Retinal pigment epithelial cell (primary cell): ENCODE measurements at regions not wholly inside any gene's neighbourhood (a gene's known extent, or its start where the extent isn't known, plus 50 kb on each side); places are given as distances from the start of the nearest gene placed in this dataset.

Experiments used
- DNase-seq: peaks from one replicate; pipeline ENCODE4 v3.0.0-alpha.2; 2010; ENCODE audit warnings: low read depth
- H3K4me3 ChIP-seq: 2 replicates; pipeline ENCODE4 v1.5.1; 2011; ENCODE audit warnings: mild to moderate bottlenecking, low read length, control low read depth, moderate library complexity
- TF ChIP-seq, protein P1 (sequence below): conservative IDR thresholded peaks from 2 replicates; pipeline ENCODE4 v1.5.1; 2011; ENCODE audit warnings: low read depth, low read length, control low read depth, inconsistent platforms

DNA sequence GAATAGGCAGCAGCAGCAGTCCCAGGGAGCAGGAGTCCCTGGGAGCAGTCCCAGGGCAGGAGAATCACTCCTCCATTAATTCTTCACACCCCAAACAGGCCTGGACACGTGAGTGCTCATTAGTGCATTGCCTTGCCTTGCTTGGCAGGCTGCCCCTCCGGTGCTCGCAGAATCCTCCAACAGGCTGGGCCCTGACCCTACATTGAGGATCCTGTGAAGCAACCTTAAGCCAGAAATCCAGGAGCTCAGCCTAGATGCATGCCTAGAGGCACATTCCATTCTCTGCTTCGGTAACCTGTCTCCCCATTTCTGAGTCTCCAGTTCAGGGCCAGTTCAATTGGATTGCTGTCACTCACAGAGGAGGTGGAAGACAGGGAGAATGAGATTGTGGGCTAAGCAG lies 97.4 kb upstream of the LRATD1 start:
- TF ChIP-seq, protein P1, sequence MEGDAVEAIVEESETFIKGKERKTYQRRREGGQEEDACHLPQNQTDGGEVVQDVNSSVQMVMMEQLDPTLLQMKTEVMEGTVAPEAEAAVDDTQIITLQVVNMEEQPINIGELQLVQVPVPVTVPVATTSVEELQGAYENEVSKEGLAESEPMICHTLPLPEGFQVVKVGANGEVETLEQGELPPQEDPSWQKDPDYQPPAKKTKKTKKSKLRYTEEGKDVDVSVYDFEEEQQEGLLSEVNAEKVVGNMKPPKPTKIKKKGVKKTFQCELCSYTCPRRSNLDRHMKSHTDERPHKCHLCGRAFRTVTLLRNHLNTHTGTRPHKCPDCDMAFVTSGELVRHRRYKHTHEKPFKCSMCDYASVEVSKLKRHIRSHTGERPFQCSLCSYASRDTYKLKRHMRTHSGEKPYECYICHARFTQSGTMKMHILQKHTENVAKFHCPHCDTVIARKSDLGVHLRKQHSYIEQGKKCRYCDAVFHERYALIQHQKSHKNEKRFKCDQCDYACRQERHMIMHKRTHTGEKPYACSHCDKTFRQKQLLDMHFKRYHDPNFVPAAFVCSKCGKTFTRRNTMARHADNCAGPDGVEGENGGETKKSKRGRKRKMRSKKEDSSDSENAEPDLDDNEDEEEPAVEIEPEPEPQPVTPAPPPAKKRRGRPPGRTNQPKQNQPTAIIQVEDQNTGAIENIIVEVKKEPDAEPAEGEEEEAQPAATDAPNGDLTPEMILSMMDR: no peak
- no peak overlapping the region for H3K4me3 ChIP-seq
- DNase-seq: peak; percentile 59

DNA sequence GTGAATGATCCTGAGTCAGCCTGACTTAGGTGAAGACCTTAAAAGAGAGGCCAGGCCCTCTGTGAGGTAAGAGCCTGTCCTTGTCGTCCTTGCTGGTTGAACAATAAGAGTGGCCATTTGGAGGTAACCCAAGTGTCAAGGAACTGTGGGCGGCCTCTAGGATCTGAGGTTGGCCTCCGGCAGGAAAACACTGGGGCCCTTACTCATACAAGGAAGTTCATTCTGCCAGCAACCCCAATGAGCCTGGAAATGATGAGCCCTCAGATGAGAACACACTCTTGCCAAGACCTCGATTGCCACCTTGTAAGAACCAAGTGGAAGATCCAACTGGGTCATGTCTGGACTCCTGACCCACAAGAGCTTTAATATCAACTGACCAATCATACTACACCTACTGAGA lies 95.5 kb upstream of the LRATD1 start:
- TF ChIP-seq, protein P1: no peak
- no peak for DNase-seq

DNA sequence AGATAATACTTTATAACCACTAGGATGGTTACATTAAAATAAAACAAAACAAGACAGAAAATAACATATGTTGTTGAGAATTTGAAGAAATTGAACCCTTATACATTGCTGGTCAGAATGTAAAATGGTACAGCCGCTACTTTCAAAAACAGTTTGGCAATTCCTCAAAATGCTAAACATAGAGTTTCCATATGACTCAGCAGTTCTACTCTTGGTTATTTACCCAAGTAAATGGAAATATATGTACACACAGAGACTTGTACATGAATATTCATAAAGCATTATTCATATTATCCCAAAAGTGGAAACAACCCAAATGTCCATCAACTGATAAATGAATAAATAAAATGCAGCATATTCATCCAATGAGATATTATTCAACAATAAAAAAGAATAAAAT lies 92.5 kb upstream of the LRATD1 start:
- no peak for DNase-seq
- TF ChIP-seq, protein P1: no peak
- H3K4me3 ChIP-seq: no peak overlapping the region

More for the DNA sequence above, 95.5 kb upstream of the LRATD1 start:
- no peak overlapping the region for H3K4me3 ChIP-seq

DNA sequence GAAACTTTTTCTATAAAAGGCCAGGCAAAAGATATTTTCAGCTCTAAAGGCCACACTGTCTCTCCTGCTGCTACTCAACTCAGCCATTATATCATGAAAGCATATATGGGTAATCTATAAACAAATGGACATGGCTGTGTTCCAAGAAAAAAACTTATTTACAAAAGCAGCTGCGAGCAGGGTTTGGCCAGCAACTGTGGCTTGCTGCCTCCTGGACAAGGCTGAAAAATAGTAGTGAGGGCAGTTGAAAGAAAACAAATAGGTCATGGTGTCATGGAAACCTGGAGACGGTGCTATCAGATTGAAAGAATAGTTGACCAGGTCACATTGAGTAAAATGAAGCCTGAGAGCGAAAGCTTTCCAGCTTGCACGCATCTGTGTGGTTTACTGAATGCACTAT lies 89.2 kb upstream of the LRATD1 start:
- TF ChIP-seq, protein P1: no peak
- no peak overlapping the region for H3K4me3 ChIP-seq
- DNase-seq: no peak

DNA sequence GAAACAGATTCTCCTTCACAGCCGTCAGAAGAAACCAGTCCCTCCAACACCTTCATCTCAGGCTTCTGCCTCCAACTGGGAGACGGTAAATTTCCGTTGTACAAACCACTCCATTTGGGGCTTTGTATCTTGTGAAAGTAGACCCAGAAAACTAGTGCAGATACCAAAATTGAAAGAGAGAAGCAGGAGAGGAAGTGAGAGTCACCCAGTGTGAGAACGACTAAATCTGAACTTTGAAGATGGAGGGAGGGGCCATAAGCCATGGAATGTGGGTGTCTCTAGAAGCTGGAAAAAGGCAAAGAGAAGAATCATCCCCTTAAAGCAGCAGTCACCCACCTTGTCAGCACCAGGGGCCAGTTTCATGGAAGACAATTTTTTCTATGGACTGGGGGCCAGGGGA lies 88.3 kb upstream of the LRATD1 start:
- no peak overlapping the region for H3K4me3 ChIP-seq
- TF ChIP-seq, protein P1: no peak
- DNase-seq: no peak

DNA sequence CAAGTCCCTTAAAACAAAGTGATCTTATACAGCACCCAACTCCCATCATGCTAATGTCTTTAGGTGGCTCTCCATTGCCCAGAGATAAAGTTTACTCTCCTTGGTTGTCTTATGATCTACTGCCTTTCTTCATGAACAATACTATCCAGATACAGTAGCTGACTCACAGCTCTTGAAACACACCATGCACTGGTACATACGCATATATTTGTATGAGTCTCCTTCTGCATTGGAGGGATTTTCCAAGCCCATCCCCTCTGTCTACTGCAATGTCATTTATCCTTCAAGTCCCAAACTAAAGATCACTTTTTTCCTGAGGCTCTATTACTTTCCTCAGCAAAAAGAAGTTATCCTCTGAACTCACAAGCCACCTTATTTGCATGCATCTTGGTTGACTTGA lies 84.7 kb upstream of the LRATD1 start:
- no peak overlapping the region for H3K4me3 ChIP-seq
- TF ChIP-seq, protein P1: no peak
- DNase-seq: no peak

DNA sequence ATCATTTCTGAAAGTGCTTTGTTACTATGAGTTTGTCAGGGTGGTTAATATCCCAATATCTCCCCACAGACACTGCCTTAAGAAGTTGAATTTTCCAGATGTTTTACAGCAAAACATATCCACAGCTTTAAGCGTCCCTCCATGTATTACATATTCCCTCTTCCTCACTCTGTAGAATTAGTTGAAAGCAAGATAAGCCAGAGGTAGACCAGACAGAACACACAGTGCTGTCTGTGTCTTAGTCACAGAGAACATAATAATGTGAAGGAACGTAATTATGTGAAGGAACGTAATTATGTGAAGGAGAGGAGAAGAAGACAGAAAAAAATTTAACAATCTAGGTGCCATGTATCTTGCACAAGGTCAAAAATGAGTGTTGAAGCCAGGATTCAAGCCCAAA lies 81.9 kb upstream of the LRATD1 start:
- no peak overlapping the region for H3K4me3 ChIP-seq
- DNase-seq: no peak
- TF ChIP-seq, protein P1: no peak
